Psoas muscle (tissue), 7 donors: ENCODE measurements at regions not wholly inside any gene's neighbourhood (a gene's known extent, or its start where the extent isn't known, plus 50 kb on each side); places are given as distances from the start of the nearest gene placed in this dataset.

ENCODE experiments used
- ATAC-seq, 4 donors: fragments of 200-7000 bp; cut with Tn5 transposase; one replicate each; pipeline ENCODE4 v1.9.1; 2020; ENCODE audit warnings: moderate library complexity in 3 of 4, mild to moderate bottlenecking in 2 of 4
- DNase-seq, 2 donors: peaks; one replicate each; pipeline ENCODE4 v3.0.0-alpha.2; 2020
- H3K27ac ChIP-seq: fragments of 200-600 bp; one replicate; pipeline ENCODE4 v1.8.0; 2022
- H3K27me3 ChIP-seq, 3 donors: fragments of 200-600 bp in 1 of 3; one replicate each; pipeline versions ENCODE4 v1.6.1 to v1.8.0; 2013 to 2022; ENCODE audit warnings: low read length in 2 of 3, mild to moderate bottlenecking in 2 of 3, moderate library complexity in 1 of 3; ENCODE audit not compliant: insufficient read depth in 3 of 3
- H3K36me3 ChIP-seq, 2 donors: fragments of 200-600 bp in 1 of 2; one replicate each; pipeline versions ENCODE4 v1.6.1 to v1.8.0; 2013 to 2022; ENCODE audit warnings: low read depth in 1 of 2, mild to moderate bottlenecking in 1 of 2, moderate library complexity in 1 of 2; ENCODE audit not compliant: insufficient read depth in 1 of 2
- H3K4me1 ChIP-seq: fragments of 200-600 bp; one replicate; pipeline ENCODE4 v1.8.0; 2022
- H3K4me3 ChIP-seq: fragments of 200-600 bp; one replicate; pipeline ENCODE4 v1.8.0; 2022; ENCODE audit warnings: mild to moderate bottlenecking
- H3K9me3 ChIP-seq: fragments of 200-600 bp; one replicate; pipeline ENCODE4 v1.8.0; 2022
- CTCF ChIP-seq: fragments of 200-600 bp; IDR thresholded peaks from one replicate; pipeline ENCODE4 v1.8.0; 2022; ENCODE audit warnings: antibody characterized with exemption
- WGBS, 3 donors: extraction: QIAGEN DNeasy Blood & Tissue Kit; methylation state at CpG; one replicate each; pipeline versions ENCODE4 v1.1.6 to v1.1.7; 2013; 5-methylcytosine and 5-hydroxymethylcytosine counted together
- intact Hi-C, 2 donors: fragments of 100-400 bp; cut with DNase I; formaldehyde crosslinking; loops; one replicate each; pipeline versions ENCODE4 v1.11.0 to v1.14.2; 2022
- donor health status: healthy with polysubstance abuse.
- donor health status: DM: no; HTN: no; CAD: no; lungs with moderate emphysema.
- donor health status: Bipolar disorder and iron deficiency.
- donor health status: healthy.
- donor health status: DM: yes; HTN: yes; CAD: no.
- donor health status: DM: no; HTN: no; CAD: no.
- donor health status: DM: yes; HTN: yes; CAD: no.

- no peak for TF ChIP-seq CTCF
- whole genome bisulfite sequencing, 3 donors = 95 to 100% (median 97%) methylated on average over 5 of the region's 5 CpGs
Observed at GRCh38 chr2:17052001-17052400, 386.4 kb upstream of the CYRIA start.

GRCh38 chr2:17051538-17051937 lies 385.9 kb upstream of the CYRIA start:
- H3K4me3 ChIP-seq = no peak overlapping the region

More at GRCh38 chr2:17052001-17052400, 386.4 kb upstream of the CYRIA start:
- no peak for DNase-seq
- no peaks in the 10 kb centered on the region for H3K9me3 ChIP-seq
- intact Hi-C loops = no loop called here
- no peak overlapping the region for H3K4me3 ChIP-seq
- no peak for ATAC-seq
- no peaks in the 10 kb centered on the region for H3K36me3 ChIP-seq
- H3K27ac ChIP-seq = no peak overlapping the region
- H3K27me3 ChIP-seq = no peaks in the 10 kb centered on the region
- no peaks in the 10 kb centered on the region for H3K4me1 ChIP-seq

GRCh38 chr2:17043173-17043572 lies 377.5 kb upstream of the CYRIA start:
- Histone ChIP-seq H3K27me3 (no peaks in the 10 kb centered on the region), H3K4me3 (no peak overlapping the region), H3K9me3 (no peaks in the 10 kb centered on the region), H3K27ac (no peak overlapping the region), H3K36me3 (no peaks in the 10 kb centered on the region), H3K4me1 (no peaks in the 10 kb centered on the region)
- no peak for TF ChIP-seq CTCF
- ATAC-seq (no peak), DNase-seq (no peak)
- intact Hi-C loops = no loop called here
- 76 to 82% (median 79%) methylated on average over 1 of the region's 1 CpG for WGBS, 3 donors

More at GRCh38 chr2:17051538-17051937, 385.9 kb upstream of the CYRIA start:
- intact Hi-C loops = no loop called here
- Histone ChIP-seq H3K36me3 (no peaks in the 10 kb centered on the region), H3K4me1 (no peaks in the 10 kb centered on the region), H3K9me3 (no peaks in the 10 kb centered on the region), H3K27ac (no peak overlapping the region), H3K27me3 (no peaks in the 10 kb centered on the region)
- TF ChIP-seq CTCF = no peak
- ATAC-seq (no peak), DNase-seq (no peak)

GRCh38 chr2:17036361-17036760 lies 370.7 kb upstream of the CYRIA start:
- Histone ChIP-seq H3K9me3 (no peaks in the 10 kb centered on the region), H3K27ac (no peak overlapping the region), H3K4me1 (no peaks in the 10 kb centered on the region), H3K27me3 (no peaks in the 10 kb centered on the region), H3K36me3 (no peaks in the 10 kb centered on the region), H3K4me3 (no peak overlapping the region)
- 90 to 93% (median 92%) methylated on average over 5 of the region's 5 CpGs for WGBS, 3 donors
- intact Hi-C loops = no loop called here
- DNase-seq = no peak
- TF ChIP-seq CTCF = no peak
- ATAC-seq = no peak

- Histone ChIP-seq H3K36me3 (no peaks in the 10 kb centered on the region), H3K4me1 (no peaks in the 10 kb centered on the region), H3K27me3 (no peaks in the 10 kb centered on the region), H3K4me3 (no peak overlapping the region), H3K9me3 (no peaks in the 10 kb centered on the region), H3K27ac (no peak overlapping the region)
- 63 to 77% (median 71%) methylated on average over 1 of the region's 1 CpG for WGBS, 3 donors
- no peak for TF ChIP-seq CTCF
- ATAC-seq = no peak
- intact Hi-C loops = no loop called here
- no peak for DNase-seq
Observed at GRCh38 chr2:17035010-17035409, 369.4 kb upstream of the CYRIA start.
